Activated naive CD4-positive, alpha-beta T cell treated with anti-CD3 and anti-CD28 coated beads for 36 hours (primary cell): ENCODE measurements at regions not wholly inside any gene's neighbourhood (a gene's known extent, or its start where the extent isn't known, plus 50 kb on each side); places are given as distances from the start of the nearest gene placed in this dataset.

Experiments
- CTCF ChIA-PET: fragments of 350-600 bp; sonication (Branson Sonifier 250); formaldehyde crosslinking; loops from one replicate; lab custom pipeline; 2021; ENCODE audit warnings: antibody characterized with exemption; lab: Charles Lee
- DNase-seq: peaks from one replicate; pipeline ENCODE4 v3.0.0-alpha.2; 2020
- H3K27ac Mint-ChIP-seq: one replicate; pipeline ENCODE4 v1.8.0; 2021; ENCODE audit warnings: mild to moderate bottlenecking, mixed read lengths
- H3K27me3 Mint-ChIP-seq: one replicate; pipeline ENCODE4 v1.8.0; 2021; ENCODE audit warnings: low read depth, mixed read lengths
- H3K36me3 Mint-ChIP-seq: one replicate; pipeline ENCODE4 v1.8.0; 2021; ENCODE audit warnings: low read depth, mixed read lengths
- H3K4me1 Mint-ChIP-seq: one replicate; pipeline ENCODE4 v1.8.0; 2021; ENCODE audit warnings: low read depth, mixed read lengths
- H3K4me3 Mint-ChIP-seq: one replicate; pipeline ENCODE4 v1.8.0; 2021; ENCODE audit warnings: mild to moderate bottlenecking, moderate library complexity, mixed read lengths
- H3K9me3 Mint-ChIP-seq: one replicate; pipeline ENCODE4 v1.8.0; 2021; ENCODE audit warnings: mixed read lengths
- intact Hi-C: fragments of 100-400 bp; cut with micrococcal nuclease; formaldehyde crosslinking; loops from one replicate; pipeline ENCODE4 v1.15.1; 2023

GRCh38 chr20:22431419-22431818 is 153.0 kb downstream of the FOXA2 start:
- CTCF ChIA-PET: no interaction called here
- DNase-seq: no peak
- Mint-ChIP-seq H3K9me3 (no peaks in the 10 kb centered on the region), H3K27ac (no peak overlapping the region), H3K27me3 (peaks cover 2% of the 10 kb centered on the region), H3K4me3 (no peak overlapping the region), H3K36me3 (no peaks in the 10 kb centered on the region), H3K4me1 (no peaks in the 10 kb centered on the region)
- intact Hi-C loops: no loop called here

DNA sequence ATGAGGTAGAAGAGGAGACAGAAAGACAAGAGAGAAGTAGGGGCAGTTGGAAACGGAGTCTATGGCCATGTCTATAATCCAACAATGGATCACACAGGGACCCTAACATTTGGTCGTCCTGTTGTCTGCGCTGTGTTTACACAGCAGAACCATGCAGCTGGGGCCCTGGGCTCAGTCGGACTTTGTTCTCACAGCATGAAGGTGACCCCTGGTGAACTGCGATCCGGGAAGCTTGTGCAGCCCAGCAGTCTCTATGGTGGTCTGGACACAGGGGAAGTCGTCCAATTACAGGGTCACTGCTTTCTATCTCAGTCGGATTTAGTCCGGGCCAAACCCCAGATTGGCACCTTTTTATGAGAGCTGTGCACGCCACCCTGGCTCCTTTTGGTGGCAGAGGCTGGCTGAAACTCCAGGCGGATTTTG is 153.6 kb downstream of the FOXA2 start:
- CTCF ChIA-PET: no interaction called here
- H3K4me1 Mint-ChIP-seq: no peaks in the 10 kb centered on the region
- no peak overlapping the region for H3K27ac Mint-ChIP-seq
- no peak for DNase-seq
- no peak overlapping the region for H3K4me3 Mint-ChIP-seq
- peaks cover 2% of the 10 kb centered on the region for H3K27me3 Mint-ChIP-seq
- intact Hi-C loops: no loop called here
- no peaks in the 10 kb centered on the region for H3K36me3 Mint-ChIP-seq
- H3K9me3 Mint-ChIP-seq: peaks cover 1% of the 10 kb centered on the region

GRCh38 chr20:22430154-22430745 is 154.1 kb downstream of the FOXA2 start:
- H3K36me3 Mint-ChIP-seq: no peaks in the 10 kb centered on the region
- no peaks in the 10 kb centered on the region for H3K4me1 Mint-ChIP-seq
- intact Hi-C loops: no loop called here
- no peak for DNase-seq
- H3K27me3 Mint-ChIP-seq: peaks cover 2% of the 10 kb centered on the region
- H3K9me3 Mint-ChIP-seq: peaks cover 1% of the 10 kb centered on the region
- H3K27ac Mint-ChIP-seq: no peak overlapping the region
- CTCF ChIA-PET: no interaction called here
- no peak overlapping the region for H3K4me3 Mint-ChIP-seq

DNA sequence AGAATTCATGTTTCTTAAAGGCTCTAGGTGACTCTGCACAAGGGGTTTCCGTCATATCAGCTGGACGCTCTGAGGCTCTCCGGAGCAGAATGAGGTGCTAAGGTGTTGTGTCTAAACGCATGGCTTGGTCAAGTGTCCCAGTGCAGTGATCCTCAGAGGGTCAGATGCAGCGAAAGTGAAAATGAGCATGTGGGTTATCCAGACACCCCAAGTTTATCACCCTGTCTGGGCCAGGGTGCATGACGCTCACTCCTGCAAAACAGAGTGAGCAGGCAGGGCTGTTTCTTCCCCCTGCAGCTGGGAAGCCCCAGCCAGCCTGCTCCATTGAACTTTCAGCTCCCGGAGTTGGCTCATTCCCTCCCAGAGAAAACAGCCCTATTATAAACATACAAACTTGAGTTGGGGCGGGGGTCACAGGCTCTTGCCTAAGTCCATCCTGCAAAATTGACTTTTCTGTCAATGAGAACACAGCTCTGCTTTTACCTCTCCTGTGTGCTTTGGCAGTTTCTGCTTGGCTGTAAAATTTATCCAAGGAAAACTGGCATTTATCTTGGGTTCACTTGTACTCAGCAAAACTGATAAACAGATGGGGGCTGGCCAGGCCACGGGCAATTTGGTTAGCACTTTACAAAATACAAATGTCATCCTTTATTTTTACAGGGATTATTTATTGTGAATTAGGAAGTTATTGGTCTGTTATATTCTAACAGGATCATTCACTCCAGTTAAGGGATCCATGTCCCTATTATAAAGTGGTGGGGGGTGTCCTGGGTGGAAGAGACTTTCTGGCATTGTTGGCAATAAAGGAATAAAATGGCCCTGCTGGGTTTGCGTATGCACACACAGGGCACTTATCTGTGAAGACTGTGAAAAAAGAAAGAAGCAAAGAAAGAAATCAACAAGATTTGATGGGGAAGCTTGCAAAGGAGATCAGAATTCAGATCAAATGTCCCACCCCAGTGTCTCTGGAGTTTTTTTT is 154.9 kb downstream of the FOXA2 start:
- peaks cover 2% of the 10 kb centered on the region for H3K27me3 Mint-ChIP-seq
- no peak overlapping the region for H3K4me3 Mint-ChIP-seq
- peaks cover 1% of the 10 kb centered on the region for H3K9me3 Mint-ChIP-seq
- intact Hi-C loops: no loop called here
- no peak overlapping the region for H3K27ac Mint-ChIP-seq
- CTCF ChIA-PET: no interaction called here
- H3K36me3 Mint-ChIP-seq: no peaks in the 10 kb centered on the region
- H3K4me1 Mint-ChIP-seq: no peaks in the 10 kb centered on the region
- DNase-seq: no peak

GRCh38 chr20:22428051-22428450 is 156.3 kb downstream of the FOXA2 start:
- Mint-ChIP-seq H3K9me3 (peaks cover 1% of the 10 kb centered on the region), H3K27me3 (peaks cover 2% of the 10 kb centered on the region), H3K27ac (no peak overlapping the region), H3K4me3 (no peak overlapping the region), H3K36me3 (no peaks in the 10 kb centered on the region), H3K4me1 (no peaks in the 10 kb centered on the region)
- intact Hi-C loops: no loop called here
- DNase-seq: no peak
- CTCF ChIA-PET: no interaction called here

DNA sequence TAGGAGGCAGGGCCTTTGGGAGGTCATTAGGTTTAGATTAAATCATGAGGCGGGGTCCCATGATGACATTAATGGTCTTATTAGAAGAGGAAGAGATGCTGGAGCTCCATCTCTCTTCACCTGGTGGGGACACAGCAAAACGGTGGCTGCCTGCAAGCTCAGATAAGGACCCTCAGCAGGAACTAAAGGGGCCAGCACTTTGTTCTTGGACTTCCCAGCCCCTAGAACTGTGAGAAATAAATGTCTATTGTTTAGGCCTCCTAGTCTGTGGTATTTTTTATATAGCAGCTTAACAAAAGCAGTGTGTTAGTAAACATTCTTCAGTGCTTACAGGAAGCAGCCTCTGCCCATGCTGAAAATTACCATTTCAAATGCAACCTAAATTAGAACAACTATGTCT is 157.6 kb downstream of the FOXA2 start:
- Mint-ChIP-seq H3K9me3 (peaks cover 1% of the 10 kb centered on the region), H3K4me1 (no peaks in the 10 kb centered on the region), H3K27ac (no peak overlapping the region), H3K27me3 (peaks cover 4% of the 10 kb centered on the region), H3K4me3 (no peak overlapping the region), H3K36me3 (no peaks in the 10 kb centered on the region)
- CTCF ChIA-PET: no interaction called here
- DNase-seq: no peak
- intact Hi-C loops: no loop called here

DNA sequence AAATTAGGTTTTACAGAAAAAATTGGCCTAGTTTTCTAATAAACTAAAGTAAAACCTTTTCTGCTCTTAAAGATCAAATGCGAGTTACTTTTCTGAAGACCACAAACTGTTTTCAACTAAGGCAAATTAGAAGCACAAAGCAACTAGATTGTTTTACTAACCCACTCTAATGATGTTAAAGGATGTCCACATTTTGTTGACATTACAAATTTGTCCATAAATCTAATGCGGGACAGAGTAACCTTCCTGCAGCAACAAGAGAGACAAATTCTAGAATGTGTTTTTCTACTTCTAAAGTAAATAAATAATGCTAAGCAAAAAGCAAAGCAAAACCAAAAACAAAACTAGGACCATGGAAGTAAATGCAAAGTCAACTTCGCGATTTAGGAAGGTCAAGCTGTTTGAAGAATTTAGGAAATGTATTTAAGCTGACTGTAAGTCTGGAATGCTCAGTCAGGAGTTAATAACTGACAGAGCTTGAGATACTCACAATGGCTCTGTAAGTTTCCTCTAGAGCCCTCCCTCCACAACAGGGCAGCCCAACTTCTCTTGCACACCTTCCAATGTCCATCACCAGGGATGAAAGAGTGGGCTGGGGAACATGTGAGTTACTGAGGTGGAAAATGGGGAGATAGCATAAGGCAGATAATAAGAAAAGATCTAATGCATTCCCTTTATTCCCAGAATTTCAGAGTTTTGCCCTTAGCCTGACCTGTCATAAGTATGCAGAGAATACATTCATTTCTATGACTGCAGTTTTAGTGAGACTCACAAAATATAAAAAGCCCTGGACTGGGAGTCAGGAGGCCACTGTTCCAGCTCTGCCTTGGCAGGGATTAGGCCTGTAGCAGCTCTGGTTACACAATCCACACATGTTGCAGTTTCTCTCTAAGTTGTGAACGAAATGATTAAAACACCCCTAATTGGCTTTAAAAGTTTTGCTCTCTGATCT is 158.8 kb downstream of the FOXA2 start:
- Mint-ChIP-seq H3K4me1 (no peaks in the 10 kb centered on the region), H3K27me3 (peaks cover 4% of the 10 kb centered on the region), H3K36me3 (no peaks in the 10 kb centered on the region), H3K4me3 (no peak overlapping the region), H3K27ac (no peak overlapping the region), H3K9me3 (peaks cover 1% of the 10 kb centered on the region)
- CTCF ChIA-PET: no interaction called here
- intact Hi-C loops: no loop called here
- no peak for DNase-seq

DNA sequence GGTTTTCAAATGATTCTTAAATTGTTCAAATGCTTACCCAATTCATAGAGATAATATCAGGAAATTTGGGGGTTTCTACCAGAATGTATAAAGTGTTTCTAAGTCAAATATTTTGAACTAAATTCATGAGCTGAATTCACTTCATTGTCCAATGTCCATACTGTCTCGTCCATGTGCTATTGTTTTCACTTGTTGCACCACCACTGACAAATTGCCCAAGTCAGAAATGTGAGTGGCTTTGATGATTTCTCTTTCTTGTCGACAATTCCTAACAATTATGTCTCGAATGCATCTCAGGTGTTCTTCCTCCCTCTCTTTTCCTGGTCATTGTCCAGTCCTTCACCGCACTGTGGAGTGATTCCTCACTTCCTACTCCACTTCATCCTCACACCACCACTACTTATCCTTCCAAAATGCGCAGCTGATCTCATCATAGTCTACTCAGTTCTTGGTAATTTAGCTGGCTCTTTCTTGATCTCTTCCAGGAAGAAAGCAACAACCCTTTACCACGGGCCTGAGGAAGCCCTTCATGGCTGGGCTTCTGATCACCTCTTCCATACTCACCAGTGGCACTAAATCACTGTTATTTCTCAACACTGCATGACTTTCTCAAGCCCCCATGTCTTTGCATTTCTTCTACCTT is 161.1 kb downstream of the FOXA2 start:
- Mint-ChIP-seq H3K36me3 (no peaks in the 10 kb centered on the region), H3K4me3 (no peak overlapping the region), H3K27me3 (peaks cover 2% of the 10 kb centered on the region), H3K27ac (no peak overlapping the region), H3K9me3 (peaks cover 1% of the 10 kb centered on the region), H3K4me1 (no peaks in the 10 kb centered on the region)
- no peak for DNase-seq
- CTCF ChIA-PET: no interaction called here
- intact Hi-C loops: no loop called here

- CTCF ChIA-PET: no interaction called here
- Mint-ChIP-seq H3K27me3 (peaks cover 2% of the 10 kb centered on the region), H3K4me3 (no peak overlapping the region), H3K9me3 (no peaks in the 10 kb centered on the region), H3K4me1 (no peaks in the 10 kb centered on the region), H3K27ac (no peak overlapping the region), H3K36me3 (no peaks in the 10 kb centered on the region)
- intact Hi-C loops: no loop called here
- no peak for DNase-seq
These were observed 164.2 kb downstream of the FOXA2 start for GRCh38 chr20:22420116-22420598.

GRCh38 chr20:22418738-22419137 is 165.6 kb downstream of the FOXA2 start:
- Mint-ChIP-seq H3K27ac (no peak overlapping the region), H3K36me3 (no peaks in the 10 kb centered on the region), H3K4me3 (no peak overlapping the region), H3K9me3 (no peaks in the 10 kb centered on the region), H3K27me3 (peaks cover 2% of the 10 kb centered on the region), H3K4me1 (no peaks in the 10 kb centered on the region)
- DNase-seq: no peak
- CTCF ChIA-PET: no interaction called here
- intact Hi-C loops: no loop called here

- CTCF ChIA-PET: no interaction called here
- Mint-ChIP-seq H3K36me3 (no peaks in the 10 kb centered on the region), H3K4me1 (no peaks in the 10 kb centered on the region), H3K4me3 (no peak overlapping the region), H3K27ac (no peak overlapping the region), H3K9me3 (peaks cover 2% of the 10 kb centered on the region), H3K27me3 (no peaks in the 10 kb centered on the region)
- intact Hi-C loops: no loop called here
- DNase-seq: no peak
These were observed 170.0 kb downstream of the FOXA2 start for GRCh38 chr20:22414305-22414742.
